ENCODE measurements at regions not wholly inside any gene's neighbourhood (a gene's known extent, or its start where the extent isn't known, plus 50 kb on each side); places are given as distances from the start of the nearest gene placed in this dataset.

- ATAC-seq (ENCODE audit: low FRiP score in 2 of 2) = no peak
- Histone ChIP-seq H3K4me1 (no peaks in the 10 kb centered on the region), H3K27me3 (no peaks in the 10 kb centered on the region), H3K27ac (no peak overlapping the region), H3K36me3 (no peaks in the 10 kb centered on the region), H3K9me3 (no peaks in the 10 kb centered on the region), H3K4me3 (no peak overlapping the region)
- no peak for DNase-seq
- TF ChIP-seq EP300 (IDR thresholded peaks at IDR 0.05) (no peak), CTCF (IDR thresholded peaks at IDR 0.05) (no peak), POLR2AphosphoS5 (IDR thresholded peaks at IDR 0.05) (no peak), POLR2A (IDR thresholded peaks at IDR 0.05) (no peak)
- WGBS, 2 donors = 61 to 62% methylated on average over 5 of the region's 5 CpGs
Observed at GRCh38 chr2:19812166-19812565, 89.6 kb downstream of the TTC32 start.

GRCh38 chr2:19811186-19811585 is 90.6 kb downstream of the TTC32 start:
- Histone ChIP-seq H3K4me3 (no peak overlapping the region), H3K4me1 (no peaks in the 10 kb centered on the region), H3K36me3 (no peaks in the 10 kb centered on the region), H3K27ac (no peak overlapping the region), H3K27me3 (no peaks in the 10 kb centered on the region), H3K9me3 (no peaks in the 10 kb centered on the region)
- ATAC-seq (ENCODE audit: low FRiP score in 2 of 2) (no peak), DNase-seq (no peak)
- WGBS, 2 donors = 93 to 98% methylated on average over 6 of the region's 6 CpGs
- no peak for TF ChIP-seq POLR2A (IDR thresholded peaks at IDR 0.05)
- no peak for TF ChIP-seq POLR2AphosphoS5 (IDR thresholded peaks at IDR 0.05)
- TF ChIP-seq CTCF (IDR thresholded peaks at IDR 0.05) = no peak
- no peak for TF ChIP-seq EP300 (IDR thresholded peaks at IDR 0.05)

- TF ChIP-seq POLR2A (IDR thresholded peaks at IDR 0.05) (no peak), EP300 (IDR thresholded peaks at IDR 0.05) (no peak), CTCF (IDR thresholded peaks at IDR 0.05) (no peak), POLR2AphosphoS5 (IDR thresholded peaks at IDR 0.05) (no peak)
- no peak overlapping the region for H3K4me3 ChIP-seq
- H3K9me3 ChIP-seq = no peaks in the 10 kb centered on the region
- H3K27me3 ChIP-seq = no peaks in the 10 kb centered on the region
- no peaks in the 10 kb centered on the region for H3K36me3 ChIP-seq
- H3K27ac ChIP-seq = no peak overlapping the region
- no peaks in the 10 kb centered on the region for H3K4me1 ChIP-seq
- 88 to 92% methylated on average over 2 of the region's 2 CpGs for WGBS, 2 donors
- ATAC-seq (ENCODE audit: low FRiP score in 2 of 2) (peak in 1 of 2 donors; percentile 38), DNase-seq (peak in 1 of 2 donors; percentile 32)
Observed at GRCh38 chr2:19810637-19811036, 91.1 kb downstream of the TTC32 start.

GRCh38 chr2:19810148-19810547 is 91.6 kb downstream of the TTC32 start:
- Histone ChIP-seq H3K4me3 (no peak overlapping the region), H3K27me3 (no peaks in the 10 kb centered on the region), H3K27ac (no peak overlapping the region), H3K36me3 (no peaks in the 10 kb centered on the region), H3K9me3 (no peaks in the 10 kb centered on the region), H3K4me1 (no peaks in the 10 kb centered on the region)
- 76 to 82% methylated on average over 5 of the region's 5 CpGs for WGBS, 2 donors
- no peak for ATAC-seq (ENCODE audit: low FRiP score in 2 of 2)
- no peak for TF ChIP-seq EP300 (IDR thresholded peaks at IDR 0.05)
- TF ChIP-seq POLR2AphosphoS5 (IDR thresholded peaks at IDR 0.05) = no peak
- no peak for TF ChIP-seq CTCF (IDR thresholded peaks at IDR 0.05)
- TF ChIP-seq POLR2A (IDR thresholded peaks at IDR 0.05) = no peak
- no peak for DNase-seq

- DNase-seq (no peak), ATAC-seq (ENCODE audit: low FRiP score in 2 of 2) (no peak)
- no peaks in the 10 kb centered on the region for H3K36me3 ChIP-seq
- no peaks in the 10 kb centered on the region for H3K4me1 ChIP-seq
- no peak overlapping the region for H3K27ac ChIP-seq
- no peaks in the 10 kb centered on the region for H3K9me3 ChIP-seq
- WGBS, 2 donors = 86 to 91% methylated on average over 5 to 7 of the region's 7 CpGs
- TF ChIP-seq POLR2AphosphoS5 (IDR thresholded peaks at IDR 0.05) = no peak
- no peak for TF ChIP-seq CTCF (IDR thresholded peaks at IDR 0.05)
- TF ChIP-seq EP300 (IDR thresholded peaks at IDR 0.05) = no peak
- TF ChIP-seq POLR2A (IDR thresholded peaks at IDR 0.05) = no peak
- H3K27me3 ChIP-seq = no peaks in the 10 kb centered on the region
- H3K4me3 ChIP-seq = no peak overlapping the region
Observed at GRCh38 chr2:19809206-19809605, 92.6 kb downstream of the TTC32 start.

Data from upper lobe of left lung (tissue), 6 donors.